ENCODE measurements at regions not wholly inside any gene's neighbourhood (a gene's known extent, or its start where the extent isn't known, plus 50 kb on each side); places are given as distances from the start of the nearest gene placed in this dataset.

- TF ChIP-seq, protein P1, sequence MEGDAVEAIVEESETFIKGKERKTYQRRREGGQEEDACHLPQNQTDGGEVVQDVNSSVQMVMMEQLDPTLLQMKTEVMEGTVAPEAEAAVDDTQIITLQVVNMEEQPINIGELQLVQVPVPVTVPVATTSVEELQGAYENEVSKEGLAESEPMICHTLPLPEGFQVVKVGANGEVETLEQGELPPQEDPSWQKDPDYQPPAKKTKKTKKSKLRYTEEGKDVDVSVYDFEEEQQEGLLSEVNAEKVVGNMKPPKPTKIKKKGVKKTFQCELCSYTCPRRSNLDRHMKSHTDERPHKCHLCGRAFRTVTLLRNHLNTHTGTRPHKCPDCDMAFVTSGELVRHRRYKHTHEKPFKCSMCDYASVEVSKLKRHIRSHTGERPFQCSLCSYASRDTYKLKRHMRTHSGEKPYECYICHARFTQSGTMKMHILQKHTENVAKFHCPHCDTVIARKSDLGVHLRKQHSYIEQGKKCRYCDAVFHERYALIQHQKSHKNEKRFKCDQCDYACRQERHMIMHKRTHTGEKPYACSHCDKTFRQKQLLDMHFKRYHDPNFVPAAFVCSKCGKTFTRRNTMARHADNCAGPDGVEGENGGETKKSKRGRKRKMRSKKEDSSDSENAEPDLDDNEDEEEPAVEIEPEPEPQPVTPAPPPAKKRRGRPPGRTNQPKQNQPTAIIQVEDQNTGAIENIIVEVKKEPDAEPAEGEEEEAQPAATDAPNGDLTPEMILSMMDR (IDR thresholded peaks at IDR 0.05; ENCODE audit: low read depth, low read length, missing input control): no peak
- TF ChIP-seq, protein P2, sequence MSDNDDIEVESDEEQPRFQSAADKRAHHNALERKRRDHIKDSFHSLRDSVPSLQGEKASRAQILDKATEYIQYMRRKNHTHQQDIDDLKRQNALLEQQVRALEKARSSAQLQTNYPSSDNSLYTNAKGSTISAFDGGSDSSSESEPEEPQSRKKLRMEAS (IDR thresholded peaks at IDR 0.05): no peak
- TF ChIP-seq JUND (IDR thresholded peaks at IDR 0.05): no peak
- no peak for TF ChIP-seq TAF1 (conservative IDR thresholded peaks at IDR 0.05)
- no peak for TF ChIP-seq EGR1 (IDR thresholded peaks at IDR 0.05; ENCODE audit: low read depth in 2 of 2)
- TF ChIP-seq YY1 (IDR thresholded peaks at IDR 0.05): no peak
- no peak for TF ChIP-seq RAD21 (IDR thresholded peaks at IDR 0.05)
Measured at GRCh38 chr3:106115557-106115956, 246.7 kb upstream of the CBLB start.

Data from liver (tissue), 3 donors.